ENCODE measurements at regions not wholly inside any gene's neighbourhood (a gene's known extent, or its start where the extent isn't known, plus 50 kb on each side); places are given as distances from the start of the nearest gene placed in this dataset.
"Not testable (repeated sequence)": the region's sequence is repeated elsewhere in the genome, so short reads cannot be mapped to it uniquely, and the experiment has no call there.

DNA sequence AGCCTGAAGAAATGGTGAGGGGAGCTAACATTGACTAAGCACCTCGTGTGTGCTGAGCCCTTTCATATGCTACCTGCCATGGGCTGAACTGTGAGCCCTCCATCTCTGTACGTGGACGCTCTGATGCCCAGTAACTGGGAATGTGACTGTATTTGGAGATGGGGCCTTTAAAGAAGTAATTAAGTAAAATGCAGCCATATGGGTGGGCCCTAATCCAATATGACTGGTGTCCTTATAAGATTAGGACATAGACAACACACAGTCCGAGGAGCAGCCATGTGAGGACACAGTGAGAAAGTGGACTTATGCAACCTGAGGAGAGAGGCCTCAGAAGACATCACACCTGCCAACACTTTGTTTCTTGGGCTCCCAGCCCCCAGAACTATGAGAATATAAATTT is 92.7 kb upstream of the ATP1B1 start:
- no peak for DNase-seq (ENCODE audit: low spot score)

DNA sequence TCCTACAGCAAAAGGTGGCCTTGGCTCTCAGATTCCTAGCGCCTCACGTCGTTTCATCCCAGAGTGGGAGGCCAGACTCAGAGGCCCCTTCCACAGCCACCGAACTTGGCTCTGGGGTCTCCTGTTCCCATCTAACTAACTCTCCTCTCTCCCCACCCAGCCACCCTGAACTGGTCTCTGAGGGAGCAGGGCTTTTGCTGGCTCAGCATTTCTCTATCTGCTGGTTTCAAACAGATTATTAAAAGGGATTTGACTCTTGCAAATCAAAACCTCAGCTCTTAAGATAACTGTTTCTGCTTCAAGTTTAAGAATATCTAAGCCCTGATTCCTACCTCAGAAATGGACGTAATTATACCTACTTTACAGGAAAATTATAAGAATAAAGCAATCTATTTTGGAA is 91.0 kb upstream of the ATP1B1 start:
- DNase-seq (ENCODE audit: low spot score), result no peak

DNA sequence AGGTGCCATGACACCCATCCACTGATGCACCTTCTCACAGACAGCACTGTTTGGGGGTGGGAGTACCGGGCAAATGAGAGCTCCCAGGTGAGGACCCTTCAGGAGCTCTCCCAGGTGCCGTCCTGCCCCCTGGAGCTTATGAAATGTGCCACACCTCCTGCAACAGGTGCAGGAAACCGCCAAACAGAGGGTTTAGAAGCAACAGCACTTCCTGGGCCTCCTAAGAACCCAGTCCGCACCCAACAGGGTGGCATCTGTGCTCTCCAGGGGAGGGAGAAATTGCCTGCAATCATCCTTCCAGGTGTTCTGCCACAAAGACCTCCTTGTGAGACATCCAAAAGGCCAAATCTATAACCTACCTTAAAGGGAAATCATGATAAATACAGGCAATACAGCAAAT is 87.7 kb upstream of the ATP1B1 start:
- DNase-seq (ENCODE audit: low spot score), result no peak

DNA sequence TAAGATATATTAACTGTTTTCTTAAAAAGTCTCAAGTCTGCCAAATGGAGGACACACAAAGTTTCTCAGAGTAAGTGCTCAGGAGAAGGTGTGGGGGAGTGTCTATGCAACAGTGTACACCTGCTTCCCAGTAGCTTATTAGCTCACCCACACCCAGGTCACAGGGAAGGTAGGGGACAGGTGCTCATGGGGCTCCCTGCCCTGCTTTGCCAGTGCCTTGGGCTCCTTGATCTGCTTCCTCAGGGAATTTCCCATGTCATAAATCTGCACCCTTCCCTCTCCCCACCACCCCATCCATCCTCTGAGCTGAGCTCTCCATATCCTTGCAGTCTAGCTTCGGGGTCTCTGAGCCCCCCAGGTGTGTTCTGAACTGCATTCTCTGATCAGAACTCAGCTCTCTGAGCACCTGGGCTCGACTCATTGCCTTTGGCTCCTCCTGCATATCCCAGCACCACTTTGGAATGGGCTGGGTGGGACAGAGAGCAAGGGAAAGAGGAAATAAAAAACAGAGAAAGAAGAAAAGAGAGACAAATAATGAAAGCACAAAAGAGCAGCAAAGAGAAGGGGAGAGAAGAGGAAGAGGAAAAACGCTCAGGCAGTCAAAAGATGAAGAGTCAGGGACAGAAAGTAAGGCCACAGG is 87.0 kb upstream of the ATP1B1 start:
- no peak for DNase-seq (ENCODE audit: low spot score)

DNA sequence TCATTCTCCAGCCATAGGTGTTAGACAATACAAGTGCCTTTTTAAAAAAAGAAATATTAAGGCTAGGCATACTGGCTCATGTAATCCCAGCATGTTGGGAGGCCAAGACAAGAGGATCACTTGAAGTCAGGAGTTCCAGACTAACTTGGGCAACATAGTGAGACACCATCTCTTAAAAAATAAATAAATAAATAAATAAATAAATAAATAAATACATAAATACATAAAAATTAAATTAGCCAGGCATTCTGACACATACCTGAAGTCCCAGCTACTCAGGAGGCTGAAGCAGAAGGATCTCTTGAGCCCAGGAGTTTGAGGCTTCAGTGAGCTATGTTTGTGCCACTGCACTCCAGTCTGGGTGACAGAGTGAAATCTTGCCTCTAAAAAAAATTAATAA is 85.8 kb upstream of the ATP1B1 start:
- no peak for DNase-seq (ENCODE audit: low spot score)

DNA sequence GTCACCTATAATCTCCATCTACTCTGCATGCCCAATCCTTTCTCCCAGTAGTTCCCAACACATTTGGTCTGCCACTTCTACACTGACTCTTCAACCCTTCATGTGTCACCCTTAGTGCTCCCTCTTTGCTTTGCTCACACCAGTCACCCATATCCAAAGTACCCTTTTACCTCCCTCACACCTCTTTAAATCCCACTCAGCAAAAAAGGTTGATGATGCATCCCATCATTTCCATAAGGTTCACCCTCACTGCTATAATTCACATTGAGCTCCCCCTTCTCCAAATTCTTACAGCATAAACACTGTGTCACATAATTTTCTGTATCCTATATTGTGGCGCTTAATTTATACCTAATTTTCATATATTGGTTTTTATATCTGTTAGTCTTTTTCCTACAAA is 83.8 kb upstream of the ATP1B1 start:
- no peak for DNase-seq (ENCODE audit: low spot score)

DNA sequence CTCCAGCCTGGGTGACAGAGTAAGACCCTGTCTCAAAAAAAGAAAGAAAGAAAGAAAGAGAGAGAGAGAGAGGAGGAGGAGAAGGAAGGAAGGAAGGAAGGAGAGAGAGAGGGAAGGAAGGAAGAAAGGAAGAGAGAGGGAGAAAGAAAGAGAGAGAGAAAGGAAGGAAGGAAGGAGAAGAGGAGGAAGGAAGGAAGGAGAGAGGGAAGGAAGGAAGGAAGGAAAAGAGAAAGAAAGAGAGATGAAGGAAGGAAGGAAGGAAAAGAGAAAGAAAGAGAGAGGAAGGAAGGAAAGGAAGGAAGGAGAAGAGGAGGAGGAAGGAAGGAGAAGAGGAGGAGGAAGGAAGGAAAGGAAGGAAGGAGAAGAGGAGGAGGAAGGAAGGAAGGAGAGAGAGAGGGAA is 82.2 kb upstream of the ATP1B1 start:
- DNase-seq (ENCODE audit: low spot score), result no peak

DNA sequence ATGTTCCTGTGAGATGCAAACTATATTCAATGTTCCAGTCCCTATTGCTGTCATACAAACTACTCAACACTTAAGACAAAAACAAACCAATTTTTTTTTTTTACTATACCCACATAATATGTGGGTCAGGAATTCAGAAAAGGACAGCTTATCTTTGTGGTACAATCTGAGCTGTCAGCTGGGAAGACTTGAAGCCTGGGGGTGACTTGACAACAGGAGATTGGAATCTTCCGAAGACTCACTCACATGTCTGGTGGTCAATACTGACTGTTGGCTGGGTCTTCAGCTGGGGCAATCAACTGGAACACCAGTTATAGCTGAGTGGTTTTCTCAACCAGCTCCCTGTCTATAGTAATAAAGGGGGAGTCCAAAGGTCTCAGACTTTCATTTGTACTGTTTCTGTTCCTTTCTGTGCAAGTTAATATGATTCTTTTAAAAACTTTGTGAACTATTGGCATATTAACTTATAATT is 81.7 kb upstream of the ATP1B1 start:
- no peak for DNase-seq (ENCODE audit: low spot score)

DNA sequence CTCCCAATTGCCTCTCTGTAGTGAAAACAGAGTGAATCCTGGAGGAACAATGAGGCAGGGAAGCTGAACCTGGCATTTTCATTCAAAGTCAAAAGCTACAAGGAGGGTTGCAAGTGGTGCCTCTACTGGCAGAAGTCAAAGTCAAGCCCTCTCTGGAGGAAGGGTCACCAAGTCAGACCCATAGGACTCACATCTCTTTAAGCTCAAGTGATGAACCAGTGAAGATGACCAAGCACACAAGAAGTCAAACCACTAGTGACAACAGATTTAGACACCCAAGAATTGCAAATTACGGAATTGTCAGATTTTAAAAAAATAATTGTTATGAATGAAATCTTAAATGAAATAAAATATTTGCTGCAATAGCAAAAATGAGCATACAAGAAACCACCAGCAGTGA is 81.1 kb upstream of the ATP1B1 start:
- no peak for DNase-seq (ENCODE audit: low spot score)

DNA sequence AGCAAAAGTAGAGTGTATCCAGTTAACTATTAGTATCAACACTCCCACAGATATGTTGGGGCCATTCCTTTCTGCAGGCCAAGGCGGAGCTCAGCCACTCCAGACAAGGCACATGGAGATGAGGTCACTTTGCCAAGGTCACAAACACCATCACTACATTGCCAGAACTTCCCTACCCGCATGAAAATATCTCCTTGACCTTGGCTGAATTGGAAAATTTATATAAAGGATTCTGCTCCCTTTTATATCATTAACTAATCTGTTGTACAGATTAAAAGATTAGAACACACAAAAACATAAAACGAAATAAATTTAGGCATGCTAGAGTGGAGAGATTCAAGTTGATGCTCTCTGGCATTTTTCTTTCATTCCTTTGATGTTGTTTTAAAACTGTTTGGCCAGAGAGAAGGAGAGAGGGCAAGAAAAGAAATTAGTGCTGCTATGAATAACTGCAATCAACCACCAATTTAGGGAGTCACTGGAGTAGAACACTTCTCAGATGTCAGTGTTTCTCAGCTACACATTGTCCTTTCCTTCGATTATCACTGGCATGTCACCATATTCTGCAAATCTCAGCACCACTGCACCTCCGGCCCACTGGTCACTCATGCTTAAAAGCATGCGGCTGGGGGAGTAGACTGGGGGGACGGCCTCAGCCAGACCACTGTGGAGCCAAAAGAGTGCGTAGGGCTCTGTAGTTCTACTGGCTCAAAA is 78.7 kb upstream of the ATP1B1 start:
- DNase-seq (ENCODE audit: low spot score), result no peak

DNA sequence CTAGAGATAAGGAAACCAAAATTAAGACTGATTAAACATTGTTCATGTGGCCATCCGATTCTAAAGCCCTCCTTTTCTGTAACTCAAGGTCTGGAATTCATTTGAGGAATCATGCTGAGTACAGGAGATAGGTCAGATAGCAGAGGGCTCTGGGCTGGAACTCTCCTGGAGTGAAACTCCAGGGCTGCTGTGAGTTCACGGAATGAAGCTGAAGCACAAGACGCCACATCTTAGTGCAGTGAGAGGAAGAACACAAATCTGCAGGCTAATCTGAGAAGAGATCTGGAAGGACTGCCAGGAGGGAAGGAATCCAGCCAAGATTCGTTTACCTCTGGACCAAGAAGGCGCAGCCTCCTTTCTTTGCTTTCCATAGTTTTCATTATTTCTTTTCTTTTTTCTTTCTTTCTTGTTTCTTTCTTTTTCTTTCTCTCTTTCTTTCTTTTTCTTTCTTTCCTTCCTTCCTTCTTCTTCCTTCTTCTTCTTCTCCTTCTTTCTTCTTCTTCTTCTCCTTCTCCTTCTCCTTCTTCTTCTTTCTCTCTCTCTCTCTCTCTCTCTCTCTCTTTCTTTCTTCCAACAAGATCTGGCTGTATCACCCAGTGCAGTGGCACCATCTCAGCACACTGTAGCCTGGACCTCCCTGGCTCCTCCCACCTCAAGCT is 74.8 kb upstream of the ATP1B1 start:
- no peak for DNase-seq (ENCODE audit: low spot score)

DNA sequence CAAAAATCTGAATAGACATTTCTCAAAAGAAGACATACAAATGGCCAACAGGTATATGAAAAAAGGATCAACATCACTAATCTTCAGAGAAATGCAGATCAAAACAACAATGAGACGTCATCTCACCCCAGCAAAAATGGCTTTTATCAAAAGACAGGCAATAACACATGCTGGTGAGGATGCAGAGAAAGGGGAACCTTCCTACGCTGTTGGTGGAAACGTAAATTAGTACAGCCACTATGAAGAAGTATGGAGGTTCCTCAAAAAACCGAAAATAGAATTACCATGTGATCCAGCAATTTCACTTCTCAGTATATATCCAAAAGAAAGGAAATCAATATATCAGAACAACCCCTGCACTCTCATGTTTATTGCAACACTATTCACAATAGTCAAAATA is 65.1 kb upstream of the ATP1B1 start:
- no peak for DNase-seq (ENCODE audit: low spot score)

DNA sequence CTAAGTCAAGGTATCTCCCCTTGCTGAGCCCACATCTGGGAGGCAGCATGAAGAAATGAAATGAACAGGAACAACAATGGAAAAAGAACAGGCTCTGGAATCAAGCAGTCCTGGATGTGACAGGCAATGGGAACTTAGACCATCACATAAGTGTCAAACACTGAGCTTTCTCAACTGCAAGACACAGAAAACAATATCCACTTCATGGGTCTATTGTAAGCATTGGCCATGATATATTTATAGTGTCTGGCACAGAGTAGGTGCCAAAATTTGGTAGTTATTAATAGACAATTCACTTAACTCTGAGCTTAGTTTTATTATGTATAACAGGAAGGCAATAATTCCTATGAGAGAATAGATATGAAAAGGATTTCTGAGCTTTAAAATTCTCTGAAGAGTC is 64.1 kb upstream of the ATP1B1 start:
- DNase-seq (ENCODE audit: low spot score), result no peak

DNA sequence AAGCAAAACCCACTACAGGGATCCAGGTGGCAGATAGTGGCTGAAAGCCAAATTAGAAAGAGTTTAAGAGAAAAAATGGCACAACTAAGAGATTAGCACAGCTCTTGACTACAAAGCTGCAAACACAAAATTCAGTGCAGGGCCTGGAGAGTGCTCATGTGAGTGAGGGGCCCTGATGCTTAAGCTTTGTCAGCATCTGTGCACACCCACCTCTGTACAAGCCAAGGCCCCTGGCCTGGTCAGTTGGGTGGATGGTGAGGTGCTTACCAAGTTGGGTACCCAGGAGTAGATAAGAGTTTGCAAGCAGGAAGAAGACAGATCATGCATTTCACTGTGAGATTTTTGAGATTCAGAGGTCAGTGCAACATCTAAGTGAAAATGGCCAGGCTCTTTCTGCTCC is 62.7 kb upstream of the ATP1B1 start:
- DNase-seq (ENCODE audit: low spot score), result no peak

DNA sequence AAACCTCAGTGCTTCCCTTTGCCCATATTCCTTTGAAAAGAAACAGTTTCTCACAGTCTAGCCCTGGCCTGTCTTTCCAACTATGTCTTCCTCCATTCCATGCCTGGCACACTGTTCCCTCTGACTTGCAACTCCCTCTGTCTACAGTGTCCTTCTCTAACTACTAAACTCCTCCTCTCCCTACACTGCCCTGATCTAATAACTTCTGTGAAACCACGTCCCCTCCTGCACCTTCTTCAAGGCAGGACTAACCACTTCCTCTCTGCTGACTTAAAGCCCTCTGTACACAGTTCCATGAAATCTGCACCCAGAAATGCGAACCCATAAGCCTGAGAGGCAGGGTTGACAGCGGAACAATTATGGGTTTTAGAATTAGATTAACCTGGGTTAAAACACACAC is 62.2 kb upstream of the ATP1B1 start:
- peak; percentile 0 for DNase-seq (ENCODE audit: low spot score)

DNA sequence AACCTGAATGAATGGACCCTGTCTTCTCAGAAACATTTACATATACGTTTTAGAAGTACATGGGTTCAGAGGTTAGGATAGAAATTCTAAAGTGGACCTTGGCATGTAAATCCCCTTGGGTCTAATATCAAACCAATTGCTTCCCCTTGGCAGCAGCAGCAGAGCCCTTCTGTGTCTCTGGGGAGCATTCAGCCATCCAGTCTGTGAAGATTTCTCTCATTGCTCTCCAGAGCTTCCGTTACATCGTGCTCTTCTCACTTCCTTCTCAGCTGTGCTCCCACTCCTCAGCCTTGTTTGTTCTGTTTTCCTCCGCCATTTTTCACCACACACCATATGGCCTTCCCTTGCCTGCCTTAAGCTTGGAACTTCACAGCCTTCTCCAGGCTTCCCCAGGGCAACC is 61.5 kb upstream of the ATP1B1 start:
- DNase-seq (ENCODE audit: low spot score), result no peak

DNA sequence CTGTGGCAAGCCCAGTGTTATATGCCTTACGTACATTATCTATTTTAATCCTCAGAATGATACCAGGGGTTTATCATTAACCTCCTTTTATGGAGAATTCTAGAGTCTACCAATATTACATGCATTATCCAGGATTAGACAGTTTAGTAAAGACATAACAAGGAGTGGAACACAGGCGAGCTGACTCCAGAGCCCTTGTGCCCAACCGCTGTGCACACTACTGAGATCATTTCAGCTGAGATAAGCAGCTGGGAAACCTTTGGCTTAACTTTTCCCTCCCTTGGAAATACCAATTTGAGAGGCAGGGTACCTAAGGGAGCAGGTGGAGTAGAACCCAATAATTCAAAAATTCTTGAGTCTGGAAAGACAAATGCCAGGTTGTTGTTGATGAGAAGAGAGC is 59.8 kb upstream of the ATP1B1 start:
- DNase-seq (ENCODE audit: low spot score), result no peak

DNA sequence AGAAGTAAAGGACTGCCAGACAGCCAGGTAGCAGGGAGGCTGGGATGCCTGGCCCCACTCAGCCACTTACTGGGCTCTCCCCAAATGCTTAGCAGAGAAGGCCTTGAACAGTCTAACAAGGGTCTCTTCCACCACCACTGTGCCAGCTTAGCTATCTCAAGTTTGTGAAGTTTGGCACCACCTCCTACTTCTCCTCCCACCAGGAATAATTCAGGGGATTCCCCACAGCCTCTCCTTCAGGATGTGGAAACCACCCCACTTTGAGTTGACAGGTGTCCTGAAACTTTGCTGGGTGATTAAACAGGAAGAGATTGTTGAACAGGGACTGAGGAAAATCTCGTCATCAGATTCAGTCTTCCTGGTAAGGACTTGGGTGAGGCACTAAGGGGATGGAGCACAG is 59.4 kb upstream of the ATP1B1 start:
- no peak for DNase-seq (ENCODE audit: low spot score)

DNA sequence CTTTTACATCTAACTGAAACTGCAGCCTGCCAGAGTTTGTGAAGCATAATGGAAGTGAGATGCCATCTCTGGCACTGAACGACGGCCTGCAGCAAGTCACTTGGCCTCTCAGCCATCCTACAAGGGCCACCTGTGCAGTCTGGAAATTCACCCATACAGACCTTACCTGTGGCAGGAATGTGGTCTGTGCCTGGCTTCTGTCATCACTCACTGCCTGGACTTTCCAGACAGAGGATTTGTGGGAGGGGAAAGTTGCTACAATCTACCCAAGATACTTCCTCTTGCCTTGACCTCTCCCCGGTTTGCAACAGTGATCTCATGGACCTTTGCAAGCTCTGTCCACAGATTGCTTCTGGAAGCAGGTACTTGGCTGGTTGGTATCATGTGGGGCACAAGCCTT is 58.4 kb upstream of the ATP1B1 start:
- no peak for DNase-seq (ENCODE audit: low spot score)

DNA sequence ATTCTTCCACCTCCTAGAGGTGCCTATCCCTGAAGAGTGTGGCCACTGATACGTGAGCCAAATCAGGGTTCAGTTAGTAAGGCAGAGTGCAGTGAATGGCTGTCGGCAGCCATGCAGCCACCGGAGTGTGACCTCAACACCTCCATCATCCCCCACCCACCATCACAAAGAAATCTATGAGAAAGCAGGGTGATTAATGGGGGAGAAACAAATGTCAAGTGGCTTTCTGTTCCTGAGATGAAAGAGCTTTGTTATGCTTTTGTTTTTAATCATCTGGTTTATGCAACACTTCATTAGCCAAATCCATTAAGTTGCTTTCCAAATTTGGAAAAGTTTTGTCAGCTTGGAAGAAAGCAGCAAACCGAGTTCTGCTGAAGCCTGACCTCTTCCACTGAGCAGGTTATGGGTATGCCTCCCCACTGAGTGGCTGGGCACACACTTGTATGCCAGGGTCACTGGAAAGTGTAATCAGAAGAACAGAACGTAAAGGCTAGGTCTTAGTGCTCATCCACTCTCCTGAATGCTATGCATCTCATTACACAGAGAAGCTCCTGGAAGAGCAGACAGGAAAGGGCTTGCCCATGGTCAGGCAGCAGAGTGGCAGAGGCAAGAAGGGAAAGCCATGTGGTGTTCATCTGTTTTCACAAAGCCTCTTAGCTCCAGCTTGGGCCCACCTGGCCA is 57.1 kb upstream of the ATP1B1 start:
- DNase-seq (ENCODE audit: low spot score), result no peak

DNA sequence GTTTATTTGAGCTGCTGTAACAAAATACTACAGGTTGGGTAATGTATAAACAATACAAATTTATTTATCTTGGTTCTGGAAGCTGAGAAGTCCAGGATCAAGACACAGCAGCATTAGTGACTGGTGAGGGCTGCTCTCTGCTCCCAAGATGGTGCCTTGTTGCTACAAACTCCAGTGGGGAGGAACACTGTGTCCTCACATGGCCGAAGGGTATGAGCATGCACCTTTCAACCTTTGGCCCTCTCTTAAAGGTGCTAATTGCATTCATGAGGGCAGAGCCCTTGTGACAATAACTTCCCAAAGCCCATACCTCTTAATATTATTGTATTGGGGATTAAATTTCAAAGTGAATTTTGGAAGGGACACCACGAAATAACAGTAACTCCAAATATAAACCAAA is 55.3 kb upstream of the ATP1B1 start:
- no peak for DNase-seq (ENCODE audit: low spot score)

DNA sequence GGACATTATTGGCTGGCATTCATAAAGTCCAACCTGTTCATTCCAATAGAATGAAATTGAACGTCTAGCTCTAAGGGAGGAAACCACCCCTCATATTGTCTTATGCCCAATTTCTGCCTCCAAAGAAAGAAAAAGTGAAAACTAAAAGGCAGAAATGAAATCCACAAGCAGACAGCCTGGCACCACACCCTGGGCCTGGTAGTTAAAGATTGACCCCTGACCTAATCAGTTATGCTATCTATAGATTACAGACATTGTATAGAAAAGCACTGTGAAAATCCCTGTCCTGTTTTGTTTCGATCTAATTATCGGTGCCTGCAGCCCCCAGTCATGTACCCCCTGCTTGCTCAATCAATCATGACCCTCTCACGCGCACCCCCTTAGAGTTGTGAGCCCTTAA is 54.3 kb upstream of the ATP1B1 start:
- not testable (repeated sequence) for DNase-seq (ENCODE audit: low spot score)

DNA sequence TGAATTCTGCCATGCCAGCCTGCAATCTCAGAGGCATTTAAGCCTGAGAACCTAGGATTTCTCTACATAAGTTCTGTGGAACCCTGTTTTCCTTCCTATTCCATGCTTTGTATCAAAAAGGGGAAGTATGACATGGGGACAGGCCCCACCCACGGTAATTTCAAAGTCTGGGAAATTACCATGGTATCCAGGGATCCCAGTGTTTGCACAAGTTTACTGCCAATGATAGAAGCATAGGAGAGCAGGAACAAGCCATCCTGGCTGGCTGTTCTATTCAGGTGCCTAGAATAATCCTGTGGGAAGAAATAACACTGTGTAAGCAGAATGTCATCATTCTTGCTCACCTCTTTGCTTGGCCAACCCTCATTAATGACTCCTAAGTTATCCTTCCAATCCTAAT is 53.8 kb upstream of the ATP1B1 start:
- no peak for DNase-seq (ENCODE audit: low spot score)
